ENCODE measurements at regions not wholly inside any gene's neighbourhood (a gene's known extent, or its start where the extent isn't known, plus 50 kb on each side); places are given as distances from the start of the nearest gene placed in this dataset.
A peak's percentile ranks its signal among the peaks of the same experiment; 100 is the strongest.

- TF ChIP-seq POLR2A (IDR thresholded peaks at IDR 0.05; ENCODE audit: extremely low read depth, insufficient read length) (no peak), MYC (IDR thresholded peaks at IDR 0.05; ENCODE audit: low read depth, low read length) (no peak), CTCF (IDR thresholded peaks at IDR 0.05; ENCODE audit: low read depth, low read length) (peak; percentile 8)
Observed at GRCh38 chr22:44438056-44438455, 60.0 kb downstream of the RTL6 start.
